ENCODE measurements at regions not wholly inside any gene's neighbourhood (a gene's known extent, or its start where the extent isn't known, plus 50 kb on each side); places are given as distances from the start of the nearest gene placed in this dataset.

DNA sequence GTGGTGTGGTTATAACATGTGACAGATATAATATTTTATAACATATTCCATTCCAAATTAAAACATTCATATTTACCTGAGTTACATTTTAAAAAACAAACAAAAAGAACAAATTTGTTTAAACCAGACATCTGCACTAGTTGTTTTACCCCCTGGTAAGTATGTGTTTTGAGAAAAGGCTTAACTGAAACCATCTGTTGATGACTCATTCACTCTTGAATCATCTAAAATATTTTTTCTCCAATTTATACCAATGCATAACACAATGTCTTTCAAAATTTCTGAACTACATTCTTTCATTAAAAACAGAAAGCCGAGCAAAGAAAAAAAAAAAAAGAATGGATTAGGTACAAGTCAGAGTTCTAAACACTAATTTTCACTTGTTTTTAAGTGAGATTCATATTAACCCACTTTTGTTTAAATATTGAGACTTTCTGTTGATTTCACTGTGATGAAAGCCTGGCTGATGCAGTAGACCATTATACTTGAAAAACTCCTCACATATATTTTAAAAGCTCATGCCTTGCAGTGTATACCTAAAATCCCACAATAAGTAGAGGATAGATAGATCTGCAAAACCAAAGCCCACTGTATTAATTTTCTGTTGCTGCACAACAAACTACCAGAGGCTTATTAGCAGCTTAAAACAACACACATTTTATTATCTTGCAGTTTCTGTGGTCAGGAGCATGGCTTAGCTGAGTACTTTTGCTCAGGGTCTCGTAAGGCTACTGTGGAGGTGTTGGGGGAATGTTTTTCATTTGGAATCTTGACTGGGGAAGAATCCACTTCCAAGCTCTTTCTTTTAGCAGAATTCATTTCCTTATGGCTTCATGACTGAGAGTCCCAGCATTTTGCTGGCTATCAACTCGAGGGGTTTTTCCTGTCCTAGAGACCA is 221.5 kb downstream of the PCDH18 start:
- TF ChIP-seq, protein P1, sequence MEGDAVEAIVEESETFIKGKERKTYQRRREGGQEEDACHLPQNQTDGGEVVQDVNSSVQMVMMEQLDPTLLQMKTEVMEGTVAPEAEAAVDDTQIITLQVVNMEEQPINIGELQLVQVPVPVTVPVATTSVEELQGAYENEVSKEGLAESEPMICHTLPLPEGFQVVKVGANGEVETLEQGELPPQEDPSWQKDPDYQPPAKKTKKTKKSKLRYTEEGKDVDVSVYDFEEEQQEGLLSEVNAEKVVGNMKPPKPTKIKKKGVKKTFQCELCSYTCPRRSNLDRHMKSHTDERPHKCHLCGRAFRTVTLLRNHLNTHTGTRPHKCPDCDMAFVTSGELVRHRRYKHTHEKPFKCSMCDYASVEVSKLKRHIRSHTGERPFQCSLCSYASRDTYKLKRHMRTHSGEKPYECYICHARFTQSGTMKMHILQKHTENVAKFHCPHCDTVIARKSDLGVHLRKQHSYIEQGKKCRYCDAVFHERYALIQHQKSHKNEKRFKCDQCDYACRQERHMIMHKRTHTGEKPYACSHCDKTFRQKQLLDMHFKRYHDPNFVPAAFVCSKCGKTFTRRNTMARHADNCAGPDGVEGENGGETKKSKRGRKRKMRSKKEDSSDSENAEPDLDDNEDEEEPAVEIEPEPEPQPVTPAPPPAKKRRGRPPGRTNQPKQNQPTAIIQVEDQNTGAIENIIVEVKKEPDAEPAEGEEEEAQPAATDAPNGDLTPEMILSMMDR (IDR thresholded peaks at IDR 0.05; ENCODE audit: low read depth, low read length), result no peak
- DNase-seq (ENCODE audit: extremely low read depth, low read depth), result peak; percentile 52

DNA sequence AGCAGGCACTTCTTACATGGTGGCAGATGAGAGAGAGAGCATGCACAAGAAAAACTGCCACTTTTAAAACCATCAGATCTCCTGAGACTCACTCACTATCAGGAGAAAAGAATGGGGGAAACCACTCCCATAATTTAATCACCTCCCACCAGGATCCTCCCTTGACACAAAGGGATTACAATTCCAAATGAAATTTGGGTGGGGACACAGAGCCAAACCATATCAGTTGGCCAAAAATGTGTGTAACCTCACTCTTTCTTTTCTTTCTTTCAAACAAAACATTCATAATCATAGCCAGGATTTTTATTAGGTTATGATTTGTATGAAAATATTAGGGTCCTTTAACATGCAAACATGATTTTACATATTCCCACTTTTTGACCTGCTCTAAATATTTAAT is 222.1 kb downstream of the PCDH18 start:
- DNase-seq (ENCODE audit: extremely low read depth, low read depth), result no peak
- TF ChIP-seq, protein P1 (IDR thresholded peaks at IDR 0.05; ENCODE audit: low read depth, low read length), result no peak

DNA sequence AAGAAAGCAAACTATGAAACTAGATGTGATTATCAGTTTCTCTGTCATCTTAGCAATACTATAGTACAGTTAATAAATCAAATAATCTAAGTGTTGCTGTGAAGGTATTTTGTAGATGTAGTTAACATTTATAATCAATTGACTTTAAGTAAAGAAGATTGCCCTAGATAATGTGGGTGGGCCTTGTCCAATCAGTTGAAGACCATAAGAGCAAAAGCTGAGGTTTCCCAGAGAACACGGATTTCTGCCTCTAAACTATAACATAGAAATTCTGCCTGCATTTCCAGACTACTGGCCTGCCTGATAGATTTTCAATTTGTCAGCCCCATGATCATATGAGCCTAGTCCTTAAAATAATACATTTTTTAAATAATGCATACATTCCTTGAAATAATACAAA is 222.9 kb downstream of the PCDH18 start:
- DNase-seq (ENCODE audit: extremely low read depth, low read depth), result no peak
- TF ChIP-seq, protein P1 (IDR thresholded peaks at IDR 0.05; ENCODE audit: low read depth, low read length), result no peak

DNA sequence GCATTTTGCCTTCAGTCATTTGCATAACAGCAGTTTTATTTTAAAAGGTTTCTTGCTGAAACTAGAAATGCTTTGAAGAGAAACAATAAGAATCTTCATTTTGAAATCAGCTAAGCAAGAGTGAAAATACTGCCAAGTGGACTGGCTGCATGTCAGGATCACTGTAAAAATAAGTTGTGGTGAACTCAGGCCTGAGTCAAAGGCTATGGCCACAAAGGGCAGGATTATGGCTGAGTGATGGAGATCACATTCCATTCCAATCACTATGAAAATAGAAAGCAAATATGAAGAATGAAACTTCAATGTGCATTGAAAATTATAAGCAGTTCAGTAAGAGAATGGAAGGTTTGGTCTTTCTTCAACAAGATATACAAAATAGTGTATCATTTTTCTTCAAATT is 224.5 kb downstream of the PCDH18 start:
- TF ChIP-seq, protein P1 (IDR thresholded peaks at IDR 0.05; ENCODE audit: low read depth, low read length), result no peak
- peak; percentile 42 for DNase-seq (ENCODE audit: extremely low read depth, low read depth)

DNA sequence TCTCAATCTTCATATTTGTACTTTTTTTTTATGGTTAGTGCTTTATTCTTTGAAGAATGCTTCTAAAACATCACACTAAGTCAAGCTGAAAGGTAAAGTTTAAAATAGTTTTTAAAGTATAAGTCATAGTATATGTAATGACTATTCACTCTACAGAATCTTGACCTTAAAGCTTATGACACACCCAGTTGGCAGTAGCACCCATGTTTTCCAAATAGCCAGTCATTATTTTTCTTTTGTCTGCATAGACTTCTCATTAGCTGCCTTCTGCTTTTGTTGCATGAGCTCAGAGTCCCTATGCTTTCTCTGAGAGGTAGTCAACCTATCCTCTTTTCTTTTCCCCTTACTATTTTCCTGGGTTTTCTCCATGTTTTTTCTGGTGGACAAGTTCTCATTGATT is 231.5 kb downstream of the PCDH18 start:
- TF ChIP-seq, protein P1 (IDR thresholded peaks at IDR 0.05; ENCODE audit: low read depth, low read length), result no peak
- DNase-seq (ENCODE audit: extremely low read depth, low read depth), result no peak

DNA sequence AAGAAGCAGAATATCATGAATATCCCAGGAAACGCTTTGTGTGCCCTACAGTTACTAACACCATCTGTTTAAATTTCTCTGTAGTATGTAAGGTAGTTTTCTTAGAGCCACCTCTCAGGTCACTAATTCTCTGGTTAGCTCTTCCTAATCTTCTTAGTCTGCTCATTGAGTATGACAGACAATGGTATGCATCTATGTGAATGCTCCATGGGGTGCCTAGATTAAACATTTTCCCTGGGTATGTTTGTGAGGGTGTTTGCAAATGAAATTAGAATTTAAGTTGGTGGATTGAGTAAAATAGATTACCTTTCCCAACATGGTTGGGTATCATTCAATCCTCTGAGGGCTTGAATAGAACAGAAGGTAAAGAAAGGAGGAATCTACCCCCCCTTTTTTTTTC is 233.0 kb downstream of the PCDH18 start:
- DNase-seq (ENCODE audit: extremely low read depth, low read depth), result no peak
- TF ChIP-seq, protein P1 (IDR thresholded peaks at IDR 0.05; ENCODE audit: low read depth, low read length), result no peak

DNA sequence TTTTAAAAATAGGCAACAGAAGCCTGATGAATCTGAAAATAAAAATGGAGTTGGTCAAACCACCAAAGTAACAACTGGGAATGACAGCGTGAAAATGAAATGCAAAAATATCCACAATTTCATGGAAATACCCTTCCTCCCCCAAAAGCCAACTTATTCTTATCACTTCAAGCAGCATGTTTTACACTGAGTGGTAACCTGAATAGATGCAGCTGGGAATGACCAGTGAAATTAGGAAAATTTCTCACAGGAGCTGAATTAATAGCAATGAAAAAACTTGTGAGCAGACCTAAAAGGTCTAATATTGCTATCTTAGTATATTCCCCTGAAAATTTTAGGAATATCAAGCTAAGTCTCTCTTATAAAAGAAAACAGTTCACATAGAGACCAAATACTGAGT is 239.0 kb downstream of the PCDH18 start:
- DNase-seq (ENCODE audit: extremely low read depth, low read depth), result no peak
- TF ChIP-seq, protein P1 (IDR thresholded peaks at IDR 0.05; ENCODE audit: low read depth, low read length), result no peak

Data from AG09319 (cell line).